Smooth muscle cell (in vitro differentiated cells): ENCODE measurements at regions not wholly inside any gene's neighbourhood (a gene's known extent, or its start where the extent isn't known, plus 50 kb on each side); places are given as distances from the start of the nearest gene placed in this dataset.

Source experiments
- DNase-seq: peaks from one replicate; lab custom pipeline; 2025; ENCODE audit not compliant: unreplicated experiment; lab: John Stamatoyannopoulos, UW
- H2AFZ ChIP-seq: fragments of 200-600 bp; sonication (generic); 2 replicates; pipeline ENCODE4 v1.6.0; 2016; ENCODE audit warnings: antibody characterized with exemption, low read depth, mild to moderate bottlenecking
- H3F3A ChIP-seq: fragments of 200-600 bp; sonication (generic); 2 replicates; pipeline ENCODE4 v1.6.0; 2017; ENCODE audit warnings: antibody characterized with exemption, low read depth
- H3K27ac ChIP-seq: fragments of 200-600 bp; sonication (generic); 2 replicates; pipeline ENCODE4 v1.5.1; 2016; ENCODE audit warnings: low read depth, mild to moderate bottlenecking
- H3K27me3 ChIP-seq: fragments of 200-600 bp; sonication (generic); 2 replicates; pipeline ENCODE4 v1.6.1; 2016; ENCODE audit warnings: low read depth, mild to moderate bottlenecking
- H3K36me3 ChIP-seq: fragments of 200-600 bp; sonication (generic); 2 replicates; pipeline ENCODE4 v1.5.1; 2016; ENCODE audit warnings: low read depth
- H3K4me1 ChIP-seq: fragments of 200-600 bp; sonication (generic); 2 replicates; pipeline ENCODE4 v1.5.1; 2016; ENCODE audit warnings: low read depth
- H3K4me2 ChIP-seq: fragments of 200-600 bp; sonication (generic); 2 replicates; pipeline ENCODE4 v1.6.0; 2016; ENCODE audit warnings: mild to moderate bottlenecking
- H3K4me3 ChIP-seq: fragments of 200-600 bp; sonication (generic); 2 replicates; pipeline ENCODE4 v1.5.1; 2016; ENCODE audit warnings: mild to moderate bottlenecking
- H3K79me2 ChIP-seq: fragments of 200-600 bp; sonication (generic); 2 replicates; pipeline ENCODE4 v1.6.0; 2016; ENCODE audit warnings: low read depth, mild to moderate bottlenecking
- H3K9ac ChIP-seq: fragments of 200-600 bp; sonication (generic); 2 replicates; pipeline ENCODE4 v1.6.0; 2016; ENCODE audit warnings: low read depth
- H3K9me3 ChIP-seq: fragments of 200-600 bp; sonication (generic); replicated peaks from 2 replicates; pipeline ENCODE4 v1.5.1; 2016; ENCODE audit warnings: low read depth
- H4K20me1 ChIP-seq: fragments of 200-600 bp; sonication (generic); 2 replicates; pipeline ENCODE4 v1.6.0; 2016; ENCODE audit warnings: low read depth
- WGBS: methylation state at CpG from one replicate; pipeline ENCODE4 v1.1.7; 2016; ENCODE audit warnings: low lambda C conversion rate; 5-methylcytosine and 5-hydroxymethylcytosine counted together
- TF ChIP-seq, protein P1 (sequence below): fragments of 200-600 bp; sonication (generic); IDR thresholded peaks from 2 replicates; pipeline ENCODE4 v1.5.1; 2017; ENCODE audit warnings: borderline replicate concordance, mild to moderate bottlenecking, antibody characterized with exemption; ENCODE audit not compliant: insufficient read depth, poor library complexity, severe bottlenecking

DNA sequence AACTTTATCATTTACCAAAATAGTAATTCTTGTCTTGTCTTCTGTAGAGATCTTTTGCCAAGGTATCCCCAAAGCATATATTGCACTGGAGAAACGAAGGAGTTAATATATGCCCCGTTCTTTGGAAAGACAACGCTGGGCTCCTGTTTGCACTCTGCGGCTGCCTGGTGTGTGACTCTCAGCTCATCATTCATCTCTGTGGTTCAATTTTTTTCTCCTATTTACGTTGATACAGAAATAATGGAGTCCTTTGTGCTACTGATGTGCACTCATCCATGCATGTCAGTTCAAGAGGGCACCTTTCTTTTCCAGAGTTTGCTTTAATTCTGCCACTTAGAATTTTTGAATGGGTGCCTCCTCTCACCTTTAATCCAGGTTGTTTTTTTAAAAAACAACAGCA, 655.5 kb downstream of the DCDC2C start:
- Histone ChIP-seq H3K4me1 (no peaks in the 10 kb centered on the region), H3K9ac (no peak overlapping the region), H3K27ac (no peak overlapping the region), H3K4me3 (no peak overlapping the region), H4K20me1 (no peaks in the 10 kb centered on the region), H3F3A (no peaks in the 10 kb centered on the region), H3K79me2 (no peaks in the 10 kb centered on the region), H2AFZ (no peak overlapping the region), H3K9me3 (no peaks in the 10 kb centered on the region), H3K27me3 (no peaks in the 10 kb centered on the region), H3K4me2 (no peak overlapping the region), H3K36me3 (no peaks in the 10 kb centered on the region)
- TF ChIP-seq, protein P1, sequence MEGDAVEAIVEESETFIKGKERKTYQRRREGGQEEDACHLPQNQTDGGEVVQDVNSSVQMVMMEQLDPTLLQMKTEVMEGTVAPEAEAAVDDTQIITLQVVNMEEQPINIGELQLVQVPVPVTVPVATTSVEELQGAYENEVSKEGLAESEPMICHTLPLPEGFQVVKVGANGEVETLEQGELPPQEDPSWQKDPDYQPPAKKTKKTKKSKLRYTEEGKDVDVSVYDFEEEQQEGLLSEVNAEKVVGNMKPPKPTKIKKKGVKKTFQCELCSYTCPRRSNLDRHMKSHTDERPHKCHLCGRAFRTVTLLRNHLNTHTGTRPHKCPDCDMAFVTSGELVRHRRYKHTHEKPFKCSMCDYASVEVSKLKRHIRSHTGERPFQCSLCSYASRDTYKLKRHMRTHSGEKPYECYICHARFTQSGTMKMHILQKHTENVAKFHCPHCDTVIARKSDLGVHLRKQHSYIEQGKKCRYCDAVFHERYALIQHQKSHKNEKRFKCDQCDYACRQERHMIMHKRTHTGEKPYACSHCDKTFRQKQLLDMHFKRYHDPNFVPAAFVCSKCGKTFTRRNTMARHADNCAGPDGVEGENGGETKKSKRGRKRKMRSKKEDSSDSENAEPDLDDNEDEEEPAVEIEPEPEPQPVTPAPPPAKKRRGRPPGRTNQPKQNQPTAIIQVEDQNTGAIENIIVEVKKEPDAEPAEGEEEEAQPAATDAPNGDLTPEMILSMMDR, result no peak
- WGBS, result 91% methylated on average over 5 of the region's 5 CpGs
- no peak for DNase-seq

DNA sequence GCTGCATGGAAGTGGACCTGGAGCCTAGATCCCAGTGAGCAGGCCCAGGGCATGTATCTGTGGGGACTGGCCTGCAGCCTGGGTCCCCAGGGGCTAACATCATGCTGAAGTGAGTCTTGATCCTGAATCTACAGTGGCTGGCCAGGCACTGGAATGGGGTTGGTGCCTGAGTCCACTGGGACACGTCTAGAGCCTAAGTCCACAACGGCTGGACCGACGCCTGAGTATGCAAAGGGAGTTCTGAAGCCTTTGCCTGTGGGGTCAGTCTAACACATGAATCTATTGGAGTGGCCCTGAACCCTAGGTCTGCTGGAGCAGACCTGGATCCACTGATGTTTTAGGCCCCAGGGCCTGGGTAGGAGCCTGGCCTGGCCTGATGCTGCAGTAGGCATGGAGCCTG, 665.5 kb downstream of the DCDC2C start:
- TF ChIP-seq, protein P1, result no peak
- no peak for DNase-seq
- no peaks in the 10 kb centered on the region for H3K27me3 ChIP-seq
- no peak overlapping the region for H3K4me2 ChIP-seq
- no peak overlapping the region for H2AFZ ChIP-seq
- no peaks in the 10 kb centered on the region for H3K79me2 ChIP-seq
- no peak overlapping the region for H3K9ac ChIP-seq
- no peak overlapping the region for H3K4me3 ChIP-seq
- no peaks in the 10 kb centered on the region for H4K20me1 ChIP-seq
- no peaks in the 10 kb centered on the region for H3K36me3 ChIP-seq
- no peaks in the 10 kb centered on the region for H3K9me3 ChIP-seq
- 97% methylated on average over 4 of the region's 4 CpGs for WGBS
- no peaks in the 10 kb centered on the region for H3K4me1 ChIP-seq
- H3K27ac ChIP-seq, result no peak overlapping the region
- H3F3A ChIP-seq, result no peaks in the 10 kb centered on the region

DNA sequence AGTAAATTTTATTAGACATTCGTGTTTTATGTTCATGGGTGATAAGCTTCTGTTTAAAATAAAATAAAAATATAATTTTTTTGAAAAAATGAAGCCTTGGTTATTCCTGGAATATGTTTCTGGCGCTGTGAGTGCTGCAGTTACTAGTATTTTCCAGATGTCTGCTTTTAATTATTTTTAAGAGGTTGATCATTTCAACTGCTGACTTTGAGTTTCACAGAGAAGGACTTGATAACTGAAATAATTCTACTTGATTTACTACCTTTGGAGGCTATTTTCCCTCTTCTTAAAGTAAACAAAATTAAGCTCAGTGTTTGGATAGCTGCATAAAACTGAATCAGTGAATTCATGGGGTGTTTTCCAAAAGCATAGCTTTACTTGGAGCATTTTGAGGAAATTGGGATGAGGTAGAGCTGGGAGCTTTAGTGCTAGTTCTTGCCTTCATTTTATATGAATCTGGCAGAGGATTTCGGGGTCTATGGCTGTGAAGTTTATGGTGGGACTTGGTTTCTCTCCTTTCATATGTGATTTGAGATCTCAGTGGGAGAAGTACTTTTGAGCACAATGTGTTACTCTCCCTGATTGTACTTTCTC, 666.5 kb downstream of the DCDC2C start:
- Histone ChIP-seq H4K20me1 (no peaks in the 10 kb centered on the region), H3K9ac (no peak overlapping the region), H3F3A (no peaks in the 10 kb centered on the region), H3K36me3 (no peaks in the 10 kb centered on the region), H3K4me3 (no peak overlapping the region), H3K79me2 (no peaks in the 10 kb centered on the region), H3K4me2 (no peak overlapping the region), H3K27me3 (no peaks in the 10 kb centered on the region), H3K4me1 (no peaks in the 10 kb centered on the region), H2AFZ (no peak overlapping the region), H3K27ac (no peak overlapping the region), H3K9me3 (no peaks in the 10 kb centered on the region)
- DNase-seq, result no peak
- TF ChIP-seq, protein P1, result no peak
- 67% methylated on average over 3 of the region's 3 CpGs for WGBS

DNA sequence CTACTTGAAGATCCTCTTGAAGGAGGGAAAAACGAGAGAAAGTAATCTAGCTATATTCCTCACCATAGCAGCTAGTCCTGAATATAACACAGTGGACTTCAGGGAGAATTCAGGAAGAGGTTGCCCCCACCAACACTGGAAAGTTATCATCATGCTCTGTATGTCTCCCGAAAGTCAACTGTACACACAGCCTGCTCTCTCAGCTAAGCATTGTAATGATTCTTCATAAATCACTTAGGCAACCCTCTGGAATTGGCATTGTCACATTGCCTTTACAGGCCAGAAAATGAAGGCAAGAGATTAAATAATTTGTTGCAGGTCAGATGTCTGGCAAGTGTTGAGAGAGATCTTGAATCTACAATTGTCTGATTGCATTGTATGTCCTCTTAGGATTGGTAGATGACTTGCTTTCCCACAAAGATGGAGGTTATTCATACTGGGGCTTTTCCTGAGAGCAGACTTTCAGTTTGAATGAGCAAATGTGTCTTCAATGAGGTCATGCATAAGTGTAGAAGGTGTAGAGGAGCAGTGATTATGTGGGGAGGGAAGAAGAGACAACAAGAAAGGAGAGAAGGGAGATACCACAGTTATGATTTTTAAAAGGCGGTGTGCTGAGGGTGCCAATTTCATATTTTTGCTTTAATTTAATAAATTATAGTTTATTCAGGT, 667.2 kb downstream of the DCDC2C start:
- Histone ChIP-seq H2AFZ (no peak overlapping the region), H3K4me3 (no peak overlapping the region), H3K27ac (no peak overlapping the region), H3K4me1 (no peaks in the 10 kb centered on the region), H3K9me3 (no peaks in the 10 kb centered on the region), H3F3A (no peaks in the 10 kb centered on the region), H4K20me1 (no peaks in the 10 kb centered on the region), H3K36me3 (no peaks in the 10 kb centered on the region), H3K27me3 (no peaks in the 10 kb centered on the region), H3K9ac (no peak overlapping the region), H3K79me2 (no peaks in the 10 kb centered on the region), H3K4me2 (no peak overlapping the region)
- TF ChIP-seq, protein P1, result no peak
- WGBS, result 89% methylated on average over 3 of the region's 3 CpGs
- no peak for DNase-seq
